ENCODE measurements at regions not wholly inside any gene's neighbourhood (a gene's known extent, or its start where the extent isn't known, plus 50 kb on each side); places are given as distances from the start of the nearest gene placed in this dataset.

DNA sequence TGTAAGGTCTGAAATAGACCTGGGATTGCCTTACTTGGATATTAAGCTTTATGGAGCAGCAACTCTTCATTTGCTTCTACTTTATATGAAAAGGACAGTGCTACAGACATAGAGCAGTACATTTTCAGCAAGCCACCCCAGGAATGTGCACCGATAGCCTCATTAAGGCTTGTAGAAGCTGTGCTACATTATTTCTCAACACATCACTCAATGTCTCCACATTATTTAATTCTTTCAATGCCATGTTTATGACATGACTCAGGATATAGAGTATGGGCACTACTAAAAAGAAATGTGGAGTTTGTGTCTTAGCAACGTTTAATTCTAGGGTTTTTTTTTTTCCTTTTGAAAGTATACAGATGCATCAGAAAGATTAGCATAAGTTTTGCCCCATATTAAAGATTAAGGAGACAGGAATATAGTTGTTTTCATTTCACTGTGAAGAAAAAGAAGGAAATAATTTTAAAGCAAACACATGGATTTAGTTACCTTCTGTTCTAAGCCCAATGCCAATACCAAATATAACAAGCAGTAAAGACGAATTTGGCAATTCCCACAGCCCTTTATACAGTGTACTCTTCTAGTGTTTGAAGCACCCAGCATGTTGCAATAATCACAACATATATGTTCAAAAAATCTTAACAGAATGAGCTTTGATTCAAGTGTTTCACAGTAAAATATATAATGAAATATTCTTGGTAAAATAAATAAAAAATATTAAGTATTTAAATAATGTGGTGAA is 2140.1 kb upstream of the AGA start:
- Histone ChIP-seq H3K27ac (ENCODE audit: low read depth, low read length, poor library complexity, severe bottlenecking) (no peak overlapping the region), H3K9me3 (ENCODE audit: low read depth, low read length, poor library complexity, severe bottlenecking) (no peaks in the 10 kb centered on the region), H3K4me3 (ENCODE audit: low read depth, low read length, poor library complexity, severe bottlenecking) (no peak overlapping the region), H3K36me3 (ENCODE audit: insufficient read depth, low read length, poor library complexity, severe bottlenecking) (no peaks in the 10 kb centered on the region), H3K27me3 (replicated peaks; ENCODE audit: insufficient read depth, low read depth, low read length, poor library complexity) (no peaks in the 10 kb centered on the region), H3K4me1 (ENCODE audit: insufficient read depth, low read length, poor library complexity, severe bottlenecking) (no peaks in the 10 kb centered on the region)
- no peak for DNase-seq (ENCODE audit: low spot score)
- intact Hi-C loops (cut with micrococcal nuclease; ENCODE audit: unreplicated experiment): no loop called here
- no TSS peak for BruUV-seq (replicated peaks)
- ChIA-PET POLR2A (ENCODE audit: low non-redundant PET) (no interaction called here), CTCF (no interaction called here)
- TF ChIP-seq EZH2 (IDR thresholded peaks at IDR 0.05; ENCODE audit: borderline replicate concordance, low read depth, low read length, poor library complexity, severe bottlenecking): no peak
- TF ChIP-seq, protein P1, sequence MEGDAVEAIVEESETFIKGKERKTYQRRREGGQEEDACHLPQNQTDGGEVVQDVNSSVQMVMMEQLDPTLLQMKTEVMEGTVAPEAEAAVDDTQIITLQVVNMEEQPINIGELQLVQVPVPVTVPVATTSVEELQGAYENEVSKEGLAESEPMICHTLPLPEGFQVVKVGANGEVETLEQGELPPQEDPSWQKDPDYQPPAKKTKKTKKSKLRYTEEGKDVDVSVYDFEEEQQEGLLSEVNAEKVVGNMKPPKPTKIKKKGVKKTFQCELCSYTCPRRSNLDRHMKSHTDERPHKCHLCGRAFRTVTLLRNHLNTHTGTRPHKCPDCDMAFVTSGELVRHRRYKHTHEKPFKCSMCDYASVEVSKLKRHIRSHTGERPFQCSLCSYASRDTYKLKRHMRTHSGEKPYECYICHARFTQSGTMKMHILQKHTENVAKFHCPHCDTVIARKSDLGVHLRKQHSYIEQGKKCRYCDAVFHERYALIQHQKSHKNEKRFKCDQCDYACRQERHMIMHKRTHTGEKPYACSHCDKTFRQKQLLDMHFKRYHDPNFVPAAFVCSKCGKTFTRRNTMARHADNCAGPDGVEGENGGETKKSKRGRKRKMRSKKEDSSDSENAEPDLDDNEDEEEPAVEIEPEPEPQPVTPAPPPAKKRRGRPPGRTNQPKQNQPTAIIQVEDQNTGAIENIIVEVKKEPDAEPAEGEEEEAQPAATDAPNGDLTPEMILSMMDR (conservative IDR thresholded peaks at IDR 0.05; ENCODE audit: low read depth, low read length): no peak

DNA sequence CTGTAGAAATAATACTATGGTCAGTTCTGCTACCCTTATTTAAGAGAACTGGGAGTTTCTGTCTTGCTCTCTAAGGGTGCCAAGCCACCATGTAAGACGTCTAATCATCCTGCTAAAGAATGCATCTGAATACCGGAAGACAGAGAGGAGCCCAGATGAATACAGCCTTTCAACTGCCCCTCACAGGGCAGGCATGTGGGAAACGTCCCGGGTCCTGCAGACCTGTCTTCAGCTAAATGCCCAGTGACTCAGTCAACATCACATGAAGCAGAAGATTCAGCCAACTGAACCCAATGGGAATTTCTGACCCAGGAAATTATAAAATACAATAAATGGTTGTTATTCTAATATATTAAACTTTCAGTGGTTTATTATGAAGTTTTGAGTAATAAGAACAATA is 2141.0 kb upstream of the AGA start:
- no peak overlapping the region for H3K27ac ChIP-seq (ENCODE audit: low read depth, low read length, poor library complexity, severe bottlenecking)
- intact Hi-C loops (cut with micrococcal nuclease; ENCODE audit: unreplicated experiment): no loop called here
- H3K9me3 ChIP-seq (ENCODE audit: low read depth, low read length, poor library complexity, severe bottlenecking): no peaks in the 10 kb centered on the region
- ChIA-PET CTCF (no interaction called here), POLR2A (ENCODE audit: low non-redundant PET) (no interaction called here)
- no peaks in the 10 kb centered on the region for H3K36me3 ChIP-seq (ENCODE audit: insufficient read depth, low read length, poor library complexity, severe bottlenecking)
- H3K4me1 ChIP-seq (ENCODE audit: insufficient read depth, low read length, poor library complexity, severe bottlenecking): no peaks in the 10 kb centered on the region
- TF ChIP-seq, protein P1 (conservative IDR thresholded peaks at IDR 0.05; ENCODE audit: low read depth, low read length): no peak
- TF ChIP-seq EZH2 (IDR thresholded peaks at IDR 0.05; ENCODE audit: borderline replicate concordance, low read depth, low read length, poor library complexity, severe bottlenecking): no peak
- no TSS peak for BruUV-seq (replicated peaks)
- H3K27me3 ChIP-seq (replicated peaks; ENCODE audit: insufficient read depth, low read depth, low read length, poor library complexity): no peaks in the 10 kb centered on the region
- H3K4me3 ChIP-seq (ENCODE audit: low read depth, low read length, poor library complexity, severe bottlenecking): no peak overlapping the region
- DNase-seq (ENCODE audit: low spot score): no peak

DNA sequence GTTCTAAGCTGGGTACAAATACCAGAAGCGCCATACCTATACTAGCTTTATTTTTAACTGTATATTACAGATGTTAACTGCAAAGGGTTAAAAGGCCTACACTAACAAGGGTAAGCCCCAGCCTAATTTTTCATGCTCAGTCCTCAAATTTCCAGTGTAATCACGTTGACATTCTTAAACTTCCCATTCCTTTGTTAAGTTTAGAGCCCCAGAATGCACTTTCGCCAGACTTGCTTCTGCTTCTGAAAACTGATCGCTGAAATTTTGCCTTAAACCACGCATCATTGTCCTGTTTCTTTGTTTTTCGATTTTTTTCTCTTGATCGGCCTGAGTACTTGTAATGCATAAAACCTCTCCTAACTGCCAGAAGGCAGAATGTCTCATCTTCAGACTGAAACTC is 2141.9 kb upstream of the AGA start:
- Histone ChIP-seq H3K27me3 (replicated peaks; ENCODE audit: insufficient read depth, low read depth, low read length, poor library complexity) (no peaks in the 10 kb centered on the region), H3K4me3 (ENCODE audit: low read depth, low read length, poor library complexity, severe bottlenecking) (no peak overlapping the region), H3K4me1 (ENCODE audit: insufficient read depth, low read length, poor library complexity, severe bottlenecking) (no peaks in the 10 kb centered on the region), H3K27ac (ENCODE audit: low read depth, low read length, poor library complexity, severe bottlenecking) (no peak overlapping the region), H3K9me3 (ENCODE audit: low read depth, low read length, poor library complexity, severe bottlenecking) (no peaks in the 10 kb centered on the region), H3K36me3 (ENCODE audit: insufficient read depth, low read length, poor library complexity, severe bottlenecking) (no peaks in the 10 kb centered on the region)
- TF ChIP-seq EZH2 (IDR thresholded peaks at IDR 0.05; ENCODE audit: borderline replicate concordance, low read depth, low read length, poor library complexity, severe bottlenecking): no peak
- TF ChIP-seq, protein P1 (conservative IDR thresholded peaks at IDR 0.05; ENCODE audit: low read depth, low read length): no peak
- no TSS peak for BruUV-seq (replicated peaks)
- no peak for DNase-seq (ENCODE audit: low spot score)
- CTCF ChIA-PET: no interaction called here
- POLR2A ChIA-PET (ENCODE audit: low non-redundant PET): no interaction called here
- intact Hi-C loops (cut with micrococcal nuclease; ENCODE audit: unreplicated experiment): no loop called here
